ENCODE measurements at regions not wholly inside any gene's neighbourhood (a gene's known extent, or its start where the extent isn't known, plus 50 kb on each side); places are given as distances from the start of the nearest gene placed in this dataset.

GRCh38 chr14:101478096-101478495 lies 83.2 kb upstream of the DIO3 start:
- no peak for DNase-seq (ENCODE audit: low spot score)
- Histone ChIP-seq H3K27ac (peak overlapping the region in 1 of 2 donors; percentile 11), H3K27me3 (replicated peaks; ENCODE audit: insufficient read depth) (no peaks in the 10 kb centered on the region), H3K4me3 (no peak overlapping the region), H3K4me1 (replicated peaks) (no peaks in the 10 kb centered on the region), H3K9me3 (no peaks in the 10 kb centered on the region), H3K36me3 (no peaks in the 10 kb centered on the region)
- intact Hi-C loops (cut with DNase I) = loop anchor here (5.0 kb wide), 1 partner anchor 116 kb away; no protein-coding TSS in a partner anchor
- WGBS = 34% methylated on average over 13 of the region's 13 CpGs
- TF ChIP-seq POLR2AphosphoS5 (IDR thresholded peaks at IDR 0.05) = no peak

GRCh38 chr14:101478796-101479410 lies 82.4 kb upstream of the DIO3 start:
- no peak for DNase-seq (ENCODE audit: low spot score)
- no peak overlapping the region for H3K4me3 ChIP-seq
- H3K4me1 ChIP-seq (replicated peaks) = no peaks in the 10 kb centered on the region
- no peaks in the 10 kb centered on the region for H3K36me3 ChIP-seq
- no peaks in the 10 kb centered on the region for H3K9me3 ChIP-seq
- intact Hi-C loops (cut with DNase I) = loop anchor here (5.0 kb wide), 1 partner anchor 117 kb away; no protein-coding TSS in a partner anchor
- H3K27ac ChIP-seq = no peak overlapping the region
- no peak for TF ChIP-seq POLR2AphosphoS5 (IDR thresholded peaks at IDR 0.05)
- TF ChIP-seq CTCF (IDR thresholded peaks at IDR 0.05) = no peak
- no peak for TF ChIP-seq POLR2A (IDR thresholded peaks at IDR 0.05)
- no peaks in the 10 kb centered on the region for H3K27me3 ChIP-seq (replicated peaks; ENCODE audit: insufficient read depth)
- WGBS = 95% methylated on average over 13 of the region's 13 CpGs

- H3K4me1 ChIP-seq (replicated peaks) = no peaks in the 10 kb centered on the region
- TF ChIP-seq POLR2A (IDR thresholded peaks at IDR 0.05) = no peak
- no peak for TF ChIP-seq CTCF (IDR thresholded peaks at IDR 0.05)
- TF ChIP-seq POLR2AphosphoS5 (IDR thresholded peaks at IDR 0.05) = no peak
- no peak overlapping the region for H3K4me3 ChIP-seq
- peak overlapping the region in 1 of 2 donors; percentile 6 for H3K27ac ChIP-seq
- no peaks in the 10 kb centered on the region for H3K9me3 ChIP-seq
- H3K27me3 ChIP-seq (replicated peaks; ENCODE audit: insufficient read depth) = no peaks in the 10 kb centered on the region
- intact Hi-C loops (cut with DNase I) = no loop called here
- 61% methylated on average over 12 of the region's 12 CpGs for WGBS
- no peak for DNase-seq (ENCODE audit: low spot score)
- H3K36me3 ChIP-seq = no peaks in the 10 kb centered on the region
Measured at GRCh38 chr14:101480022-101480746, 81.1 kb upstream of the DIO3 start.

GRCh38 chr14:101480747-101481530 lies 80.4 kb upstream of the DIO3 start:
- TF ChIP-seq CTCF (IDR thresholded peaks at IDR 0.05) = no peak
- Histone ChIP-seq H3K4me1 (replicated peaks) (no peaks in the 10 kb centered on the region), H3K27ac (peak overlapping the region in 1 of 2 donors; percentile 6), H3K4me3 (no peak overlapping the region), H3K36me3 (no peaks in the 10 kb centered on the region), H3K9me3 (no peaks in the 10 kb centered on the region), H3K27me3 (replicated peaks; ENCODE audit: insufficient read depth) (no peaks in the 10 kb centered on the region)
- no peak for DNase-seq (ENCODE audit: low spot score)
- WGBS = 33% methylated on average over 16 of the region's 16 CpGs
- intact Hi-C loops (cut with DNase I) = no loop called here

- DNase-seq (ENCODE audit: low spot score) = no peak
- H3K27me3 ChIP-seq (replicated peaks; ENCODE audit: insufficient read depth) = no peaks in the 10 kb centered on the region
- H3K4me1 ChIP-seq (replicated peaks) = no peaks in the 10 kb centered on the region
- H3K36me3 ChIP-seq = no peaks in the 10 kb centered on the region
- 79% methylated on average over 5 of the region's 5 CpGs for WGBS
- intact Hi-C loops (cut with DNase I) = no loop called here
- TF ChIP-seq CTCF (IDR thresholded peaks at IDR 0.05) (no peak), POLR2AphosphoS5 (IDR thresholded peaks at IDR 0.05) (no peak), POLR2A (IDR thresholded peaks at IDR 0.05) (no peak)
- no peak overlapping the region for H3K27ac ChIP-seq
- no peak overlapping the region for H3K4me3 ChIP-seq
- H3K9me3 ChIP-seq = no peaks in the 10 kb centered on the region
Measured at GRCh38 chr14:101481557-101481956, 79.7 kb upstream of the DIO3 start.

All from prostate gland (tissue), 2 donors.